ENCODE measurements at regions not wholly inside any gene's neighbourhood (a gene's known extent, or its start where the extent isn't known, plus 50 kb on each side); places are given as distances from the start of the nearest gene placed in this dataset.

GRCh38 chr2:57677296-57677695 is 369.3 kb upstream of the VRK2 start:
- Histone ChIP-seq H3K4me3 (no peak overlapping the region), H3K9me3 (no peaks in the 10 kb centered on the region), H3K36me3 (no peaks in the 10 kb centered on the region), H3K27ac (no peak overlapping the region), H3K27me3 (no peaks in the 10 kb centered on the region), H3K4me1 (no peaks in the 10 kb centered on the region)
- TF ChIP-seq POLR2A (IDR thresholded peaks at IDR 0.05) (no peak), CTCF (IDR thresholded peaks at IDR 0.05) (no peak)
- intact Hi-C loops (cut with DNase I): no loop called here
- DNase-seq (no peak), ATAC-seq (no peak)

GRCh38 chr2:57681650-57682049 is 365.0 kb upstream of the VRK2 start:
- TF ChIP-seq POLR2A (IDR thresholded peaks at IDR 0.05) (no peak), CTCF (IDR thresholded peaks at IDR 0.05) (no peak)
- ATAC-seq (no peak), DNase-seq (no peak)
- H3K4me3 ChIP-seq: no peak overlapping the region
- 67% methylated on average over 1 of the region's 1 CpG for WGBS (ENCODE audit: insufficient coverage, low coverage, low lambda C conversion rate, missing lambda C conversion rate)
- H3K9me3 ChIP-seq: no peaks in the 10 kb centered on the region
- H3K4me1 ChIP-seq: no peaks in the 10 kb centered on the region
- no peaks in the 10 kb centered on the region for H3K27me3 ChIP-seq
- no peaks in the 10 kb centered on the region for H3K36me3 ChIP-seq
- H3K27ac ChIP-seq: no peak overlapping the region
- intact Hi-C loops (cut with DNase I): no loop called here

GRCh38 chr2:57685032-57685431 is 361.6 kb upstream of the VRK2 start:
- WGBS (ENCODE audit: insufficient coverage, low coverage, low lambda C conversion rate, missing lambda C conversion rate): no CpG with 5 or more reads among the region's 2 CpGs
- DNase-seq (no peak), ATAC-seq (no peak)
- H3K27me3 ChIP-seq: no peaks in the 10 kb centered on the region
- intact Hi-C loops (cut with DNase I): no loop called here
- no peaks in the 10 kb centered on the region for H3K4me1 ChIP-seq
- H3K4me3 ChIP-seq: no peak overlapping the region
- H3K27ac ChIP-seq: no peak overlapping the region
- no peaks in the 10 kb centered on the region for H3K36me3 ChIP-seq
- TF ChIP-seq CTCF (IDR thresholded peaks at IDR 0.05) (no peak), POLR2A (IDR thresholded peaks at IDR 0.05) (no peak)
- no peaks in the 10 kb centered on the region for H3K9me3 ChIP-seq

- intact Hi-C loops (cut with DNase I): no loop called here
- H3K27me3 ChIP-seq: no peaks in the 10 kb centered on the region
- no peaks in the 10 kb centered on the region for H3K4me1 ChIP-seq
- TF ChIP-seq CTCF (IDR thresholded peaks at IDR 0.05) (no peak), POLR2A (IDR thresholded peaks at IDR 0.05) (no peak)
- no peak for ATAC-seq
- H3K27ac ChIP-seq: no peak overlapping the region
- H3K9me3 ChIP-seq: no peaks in the 10 kb centered on the region
- no peak overlapping the region for H3K4me3 ChIP-seq
- H3K36me3 ChIP-seq: no peaks in the 10 kb centered on the region
- no peak for DNase-seq
Observed at GRCh38 chr2:57692395-57692794, 354.2 kb upstream of the VRK2 start.

- Histone ChIP-seq H3K4me1 (no peaks in the 10 kb centered on the region), H3K4me3 (no peak overlapping the region), H3K36me3 (no peaks in the 10 kb centered on the region), H3K9me3 (no peaks in the 10 kb centered on the region), H3K27me3 (no peaks in the 10 kb centered on the region), H3K27ac (no peak overlapping the region)
- intact Hi-C loops (cut with DNase I): no loop called here
- ATAC-seq (no peak), DNase-seq (no peak)
- TF ChIP-seq POLR2A (IDR thresholded peaks at IDR 0.05) (no peak), CTCF (IDR thresholded peaks at IDR 0.05) (no peak)
Observed at GRCh38 chr2:57693177-57693576, 353.4 kb upstream of the VRK2 start.
